ENCODE measurements at regions not wholly inside any gene's neighbourhood (a gene's known extent, or its start where the extent isn't known, plus 50 kb on each side); places are given as distances from the start of the nearest gene placed in this dataset.
A peak's percentile ranks its signal among the peaks of the same experiment; 100 is the strongest.

DNA sequence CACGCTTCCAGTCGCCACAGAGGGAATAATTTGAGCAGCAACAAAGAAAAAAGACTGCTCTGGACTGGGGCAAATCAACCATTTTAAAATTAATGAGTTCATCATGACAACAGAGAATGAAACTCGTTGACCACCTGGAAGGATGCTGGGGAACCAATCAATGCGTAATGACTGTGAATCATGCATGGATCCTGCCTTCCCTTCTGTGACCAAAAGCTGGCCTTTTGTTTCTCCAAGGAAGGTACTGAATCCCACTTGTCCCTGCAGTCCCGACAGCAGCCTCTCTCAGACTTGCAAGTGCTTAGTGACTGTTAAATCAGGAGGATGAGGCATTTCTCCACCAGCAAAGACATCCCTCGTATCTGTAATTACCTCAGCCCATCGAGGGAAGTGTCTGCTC lies 68.0 kb upstream of the TNS3 start:
- H3K27me3 Mint-ChIP-seq: no peaks in the 10 kb centered on the region

DNA sequence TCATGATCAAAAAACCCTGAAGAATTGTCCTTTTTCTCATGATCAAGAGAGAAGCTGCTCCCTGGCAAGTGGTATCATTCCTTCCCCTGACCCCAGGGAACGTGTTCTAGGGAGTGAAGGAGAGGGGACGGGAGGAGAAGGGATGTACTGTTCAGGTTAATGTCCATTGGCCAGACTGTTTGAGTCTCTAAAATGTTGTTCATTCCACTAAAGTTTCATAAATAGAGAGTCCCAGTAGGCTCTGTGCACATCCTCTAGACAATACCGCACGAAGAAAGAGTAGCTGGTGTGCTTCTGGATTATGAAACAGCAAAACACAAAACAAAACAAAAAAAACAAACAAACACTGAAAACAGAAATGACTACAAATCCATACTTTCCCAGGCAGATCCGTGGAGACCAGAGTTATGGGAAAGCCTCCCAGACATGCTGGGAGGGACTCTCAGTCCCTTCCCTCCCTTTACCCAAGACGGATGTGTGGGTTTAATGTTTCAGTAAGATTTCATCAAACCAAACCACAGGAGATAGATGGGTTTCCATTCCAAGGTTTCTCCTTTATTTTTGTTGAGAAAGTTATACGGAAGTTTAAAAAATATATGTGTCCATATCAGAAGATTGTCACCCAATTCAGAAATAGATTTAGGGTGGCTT lies 66.5 kb upstream of the TNS3 start:
- no peak for DNase-seq
- TF ChIP-seq, protein P1, sequence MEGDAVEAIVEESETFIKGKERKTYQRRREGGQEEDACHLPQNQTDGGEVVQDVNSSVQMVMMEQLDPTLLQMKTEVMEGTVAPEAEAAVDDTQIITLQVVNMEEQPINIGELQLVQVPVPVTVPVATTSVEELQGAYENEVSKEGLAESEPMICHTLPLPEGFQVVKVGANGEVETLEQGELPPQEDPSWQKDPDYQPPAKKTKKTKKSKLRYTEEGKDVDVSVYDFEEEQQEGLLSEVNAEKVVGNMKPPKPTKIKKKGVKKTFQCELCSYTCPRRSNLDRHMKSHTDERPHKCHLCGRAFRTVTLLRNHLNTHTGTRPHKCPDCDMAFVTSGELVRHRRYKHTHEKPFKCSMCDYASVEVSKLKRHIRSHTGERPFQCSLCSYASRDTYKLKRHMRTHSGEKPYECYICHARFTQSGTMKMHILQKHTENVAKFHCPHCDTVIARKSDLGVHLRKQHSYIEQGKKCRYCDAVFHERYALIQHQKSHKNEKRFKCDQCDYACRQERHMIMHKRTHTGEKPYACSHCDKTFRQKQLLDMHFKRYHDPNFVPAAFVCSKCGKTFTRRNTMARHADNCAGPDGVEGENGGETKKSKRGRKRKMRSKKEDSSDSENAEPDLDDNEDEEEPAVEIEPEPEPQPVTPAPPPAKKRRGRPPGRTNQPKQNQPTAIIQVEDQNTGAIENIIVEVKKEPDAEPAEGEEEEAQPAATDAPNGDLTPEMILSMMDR (IDR thresholded peaks at IDR 0.05): no peak
- ChIA-PET CTCF (no interaction called here), POLR2A (interaction anchor here (0.8 to 1.9 kb wide), 4 partner anchors 20 to 26 kb away, joined by 4 to 18 read pairs (median 4); no protein-coding TSS in a partner anchor)
- no peak for ATAC-seq (ENCODE audit: low read depth)
- H3K27me3 Mint-ChIP-seq: no peaks in the 10 kb centered on the region
- peaks cover 8% of the 10 kb centered on the region for H3K9me3 Mint-ChIP-seq
- intact Hi-C loops (cut with micrococcal nuclease): no loop called here
- no peak overlapping the region for H3K27ac Mint-ChIP-seq
- H3K4me3 Mint-ChIP-seq: no peak overlapping the region
- peaks cover 60% of the 10 kb centered on the region for H3K4me1 Mint-ChIP-seq
- peaks cover 2% of the 10 kb centered on the region for H3K36me3 Mint-ChIP-seq (ENCODE audit: low read depth)

More for the DNA sequence above, 68.0 kb upstream of the TNS3 start:
- DNase-seq (no peak), ATAC-seq (ENCODE audit: low read depth) (no peak)
- intact Hi-C loops (cut with micrococcal nuclease): no loop called here
- H3K9me3 Mint-ChIP-seq: peaks cover 4% of the 10 kb centered on the region
- H3K27ac Mint-ChIP-seq: peak overlapping the region; percentile 24
- no peak overlapping the region for H3K4me3 Mint-ChIP-seq
- CTCF ChIA-PET: no interaction called here
- no peaks in the 10 kb centered on the region for H3K36me3 Mint-ChIP-seq (ENCODE audit: low read depth)
- TF ChIP-seq, protein P1 (IDR thresholded peaks at IDR 0.05): no peak
- peaks cover 60% of the 10 kb centered on the region for H3K4me1 Mint-ChIP-seq
- POLR2A ChIA-PET: no interaction called here

DNA sequence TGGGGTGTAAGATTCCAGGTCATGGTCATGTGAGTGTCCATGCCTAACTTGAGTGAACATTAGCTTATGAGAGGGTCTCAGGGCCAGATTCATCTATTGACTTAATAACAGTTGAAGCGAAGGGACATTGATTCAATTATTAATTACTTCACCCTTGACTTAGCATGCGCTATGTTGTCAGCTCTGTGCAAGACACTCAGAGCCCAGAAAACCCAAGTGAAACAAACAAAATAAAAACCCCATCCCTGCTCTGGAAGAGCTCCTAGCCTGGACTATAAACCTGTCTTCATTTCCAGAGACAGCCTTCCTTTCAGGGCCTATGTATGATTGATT lies 66.0 kb upstream of the TNS3 start:
- H3K4me3 Mint-ChIP-seq: peak overlapping the region; percentile 64
- peak overlapping the region; percentile 72 for H3K27ac Mint-ChIP-seq
- H3K9me3 Mint-ChIP-seq: peaks cover 4% of the 10 kb centered on the region
- no peaks in the 10 kb centered on the region for H3K27me3 Mint-ChIP-seq
- POLR2A ChIA-PET: interaction anchor here (0.8 to 1.9 kb wide), 5 partner anchors 20 to 66 kb away, joined by 4 to 18 read pairs (median 5); partner anchors contain the start of gene TNS3
- H3K4me1 Mint-ChIP-seq: peaks cover 54% of the 10 kb centered on the region
- ATAC-seq (ENCODE audit: low read depth) (no peak), DNase-seq (no peak)
- TF ChIP-seq, protein P1 (IDR thresholded peaks at IDR 0.05): no peak
- intact Hi-C loops (cut with micrococcal nuclease): loop anchor here (1.0 kb wide), 1 partner anchor 21 kb away; no protein-coding TSS in a partner anchor
- CTCF ChIA-PET: interaction anchor here (0.7 to 1.7 kb wide), 2 partner anchors 20 to 22 kb away, joined by 3 to 4 read pairs; no protein-coding TSS in a partner anchor
- H3K36me3 Mint-ChIP-seq (ENCODE audit: low read depth): peaks cover 2% of the 10 kb centered on the region

DNA sequence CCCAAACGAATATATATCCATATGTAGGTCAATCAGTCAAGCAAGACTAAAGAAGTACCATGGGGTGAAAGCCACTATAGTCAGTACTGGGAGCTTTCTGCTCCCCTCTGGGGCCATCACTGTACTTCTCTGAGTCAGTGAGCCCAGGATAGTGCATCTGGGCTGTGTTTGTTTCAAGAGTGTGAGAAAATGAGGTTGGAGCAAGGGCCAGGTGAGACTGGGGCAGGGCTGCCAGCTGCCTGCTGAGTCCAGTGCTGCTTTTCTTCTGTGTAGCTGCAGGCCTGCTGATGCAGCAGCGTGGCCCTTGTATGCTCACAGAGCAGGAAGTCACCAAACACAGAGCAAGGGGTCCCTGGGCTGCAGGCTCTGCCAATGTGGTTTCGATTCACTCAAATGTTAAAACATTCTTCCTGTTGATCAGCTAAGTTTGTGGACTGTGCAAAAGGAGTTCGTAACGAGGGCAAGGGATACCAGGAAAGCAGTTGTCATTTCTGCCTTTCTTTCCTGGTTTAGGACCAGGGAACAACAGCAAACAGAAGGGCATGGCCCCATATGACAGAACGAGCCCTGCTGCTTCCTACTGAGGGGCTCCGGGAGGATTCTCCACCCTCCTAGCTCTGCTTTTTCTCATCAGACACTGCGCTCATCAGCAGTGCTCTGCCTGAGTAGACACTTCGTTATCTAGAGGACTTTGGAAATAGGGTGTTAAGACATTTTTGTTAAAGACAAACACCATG lies 65.4 kb upstream of the TNS3 start:
- intact Hi-C loops (cut with micrococcal nuclease): loop anchor here (1.0 kb wide), 1 partner anchor 22 kb away; no protein-coding TSS in a partner anchor
- Mint-ChIP-seq H3K4me3 (peak overlapping the region; percentile 64), H3K9me3 (peaks cover 4% of the 10 kb centered on the region), H3K36me3 (ENCODE audit: low read depth) (peaks cover 2% of the 10 kb centered on the region), H3K27me3 (no peaks in the 10 kb centered on the region), H3K27ac (peak overlapping the region; percentile 72), H3K4me1 (peaks cover 50% of the 10 kb centered on the region)
- TF ChIP-seq, protein P1 (IDR thresholded peaks at IDR 0.05): no peak
- ChIA-PET POLR2A (interaction anchor here (1.1 to 1.9 kb wide), 8 partner anchors 11 to 167 kb away, joined by 3 to 18 read pairs (median 4); partner anchors contain the start of gene TNS3), CTCF (interaction anchor here (0.7 to 1.7 kb wide), 4 partner anchors 20 to 211 kb away, joined by 3 to 4 read pairs (median 4); no protein-coding TSS in a partner anchor)
- ATAC-seq (ENCODE audit: low read depth) (peak; percentile 91), DNase-seq (no peak)
